GM12878 (cell line): ENCODE measurements at regions not wholly inside any gene's neighbourhood (a gene's known extent, or its start where the extent isn't known, plus 50 kb on each side); places are given as distances from the start of the nearest gene placed in this dataset.

Experiments
- ATAC-seq: fragments of 200-7000 bp; cut with Tn5 transposase; 3 replicates; pipeline ENCODE4 v1.9.1; 2020; ENCODE audit warnings: mild to moderate bottlenecking, moderate library complexity
- BruUV-seq: library from RNA; stranded (reverse); fragments of 400-500 nt; replicated peaks from 2 replicates; lab custom pipeline; 2021; lab: Mats Ljungman, UMichigan
- CTCF ChIA-PET: fragments of 300-600 bp; sonication (Branson Sonifier 250); formaldehyde crosslinking; extraction: SDS; loops from one replicate; lab custom pipeline; 2021; ENCODE audit warnings: inconsistent platforms; lab: Yijun Ruan, JAX
- POLR2A ChIA-PET: fragments of 350-600 bp; formaldehyde crosslinking; extraction: SDS; loops from one replicate; lab custom pipeline; 2021; ENCODE audit warnings: inconsistent platforms; lab: Charles Lee
- RAD21 ChIA-PET: fragments of 300-600 bp; sonication (Branson Sonifier 250); formaldehyde crosslinking; loops from one replicate; lab custom pipeline; 2023; ENCODE audit warnings: antibody characterized with exemption; ENCODE audit not compliant: unreplicated experiment; lab: Charles Lee
- SMC1A ChIA-PET: fragments of 300-600 bp; sonication (Branson Sonifier 250); formaldehyde crosslinking; loops from one replicate; lab custom pipeline; 2023; ENCODE audit not compliant: unreplicated experiment, uncharacterized antibody; lab: Charles Lee
- DNase-seq: peaks from one replicate; pipeline ENCODE4 v3.0.0-alpha.2; 2011; ENCODE audit warnings: low read depth, low spot score
- FAIRE-seq: peaks from 3 replicates; lab custom pipeline; 2011; peaks lifted over from hg19 to GRCh38; lab: Jason Lieb, UNC
- H2AFZ ChIP-seq: 2 replicates; pipeline ENCODE4 v1.6.0; 2011; ENCODE audit warnings: low read depth, low read length, control low read depth; ENCODE audit not compliant: control insufficient read depth
- H3K27ac ChIP-seq: 2 replicates; pipeline ENCODE4 v1.5.1; 2011; ENCODE audit warnings: control low read depth; ENCODE audit not compliant: control insufficient read depth, insufficient read depth
- H3K27me3 ChIP-seq, 2 experiments: replicated peaks in 1 of 2; 2 replicates each; pipeline versions ENCODE4 v1.6.0 to v1.6.1; 2011; ENCODE audit warnings: low read length in 1 of 2; ENCODE audit not compliant: control insufficient read depth in 2 of 2, insufficient read depth in 2 of 2
- H3K36me3 ChIP-seq, 2 experiments: 2 replicates each; pipeline ENCODE4 v1.5.1; 2011; ENCODE audit warnings: low read length in 1 of 2; ENCODE audit not compliant: control insufficient read depth in 2 of 2, insufficient read depth in 2 of 2
- H3K4me1 ChIP-seq: 2 replicates; pipeline ENCODE4 v1.6.1; 2011; ENCODE audit warnings: mild to moderate bottlenecking, low read length, moderate library complexity, mixed read lengths; ENCODE audit not compliant: control insufficient read depth, insufficient read depth
- H3K4me2 ChIP-seq: 2 replicates; pipeline ENCODE4 v1.6.0; 2011; ENCODE audit warnings: control low read depth; ENCODE audit not compliant: control insufficient read depth, insufficient read depth
- H3K4me3 ChIP-seq: fragments of 200-600 bp; sonication (generic); 2 replicates; pipeline ENCODE4 v1.5.1; 2016
- H3K79me2 ChIP-seq: 2 replicates; pipeline ENCODE4 v1.6.0; 2011; ENCODE audit warnings: low read length; ENCODE audit not compliant: control insufficient read depth, insufficient read depth
- H3K9ac ChIP-seq: 2 replicates; pipeline ENCODE4 v1.8.0; 2011; ENCODE audit warnings: low read length, control low read depth, mixed read lengths; ENCODE audit not compliant: control insufficient read depth, insufficient read depth
- H3K9me3 ChIP-seq: replicated peaks from 3 replicates; pipeline ENCODE4 v1.5.1; 2011; ENCODE audit warnings: mild to moderate bottlenecking, low read length; ENCODE audit not compliant: control insufficient read depth, insufficient read depth
- H4K20me1 ChIP-seq: 2 replicates; pipeline ENCODE4 v1.6.0; 2011; ENCODE audit not compliant: control insufficient read depth, insufficient read depth
- CHD1 ChIP-seq: IDR thresholded peaks from 2 replicates; pipeline ENCODE4 v1.6.1; 2012; ENCODE audit warnings: low read depth, low read length, improper control_type of control experiment
- CHD2 ChIP-seq: IDR thresholded peaks from 2 replicates; pipeline ENCODE4 v1.6.1; 2011; ENCODE audit warnings: low read depth, low read length, improper control_type of control experiment, borderline replicate concordance
- FOXM1 ChIP-seq: IDR thresholded peaks from 2 replicates; pipeline ENCODE4 v1.6.1; 2012; ENCODE audit warnings: low read depth, mild to moderate bottlenecking, inconsistent platforms, low read length, moderate library complexity
- JUND ChIP-seq: IDR thresholded peaks from 2 replicates; pipeline ENCODE4 v1.6.1; 2012; ENCODE audit warnings: low read depth, mild to moderate bottlenecking, low read length, improper control_type of control experiment, moderate library complexity
- KAT2A ChIP-seq: conservative IDR thresholded peaks from 2 replicates; pipeline ENCODE4 v1.6.1; 2011; ENCODE audit warnings: low read depth, low read length; ENCODE audit not compliant: control insufficient read depth
- MYC ChIP-seq: IDR thresholded peaks from 2 replicates; pipeline ENCODE4 v1.6.1; 2011; ENCODE audit warnings: mild to moderate bottlenecking, low read length, moderate library complexity, inconsistent platforms; ENCODE audit not compliant: insufficient read depth, insufficient replicate concordance, insufficient read length, severe bottlenecking
- RAD21 ChIP-seq: IDR thresholded peaks from 2 replicates; pipeline ENCODE4 v1.6.1; 2011; ENCODE audit warnings: mild to moderate bottlenecking, low read depth, low read length, moderate library complexity; ENCODE audit not compliant: insufficient read depth
- RUNX3 ChIP-seq: IDR thresholded peaks from 2 replicates; pipeline ENCODE4 v1.6.1; 2012; ENCODE audit warnings: low read length, inconsistent platforms
- SUPT20H ChIP-seq: IDR thresholded peaks from 2 replicates; pipeline ENCODE4 v1.6.1; 2011; ENCODE audit warnings: low read depth, mild to moderate bottlenecking, low read length, moderate library complexity, borderline replicate concordance; ENCODE audit not compliant: control insufficient read depth
- SUZ12 ChIP-seq: fragments of 200-600 bp; sonication (generic); IDR thresholded peaks from one replicate; pipeline ENCODE4 v1.6.1; 2018; ENCODE audit warnings: antibody characterized with exemption, mild to moderate bottlenecking; ENCODE audit not compliant: unreplicated experiment
- TCF12 ChIP-seq: IDR thresholded peaks from 2 replicates; pipeline ENCODE4 v1.6.1; 2011; ENCODE audit warnings: low read depth, mild to moderate bottlenecking, low read length
- in situ Hi-C: fragments of 300-500 bp; cut with MboI; formaldehyde crosslinking; loops from 9 replicates; pipeline ENCODE4 v1.14.3; 2018; ENCODE audit warnings: mixed read lengths
- intact Hi-C: fragments of 100-400 bp; cut with micrococcal nuclease; formaldehyde crosslinking; loops from one replicate; pipeline ENCODE4 v1.14.2; 2022; ENCODE audit not compliant: unreplicated experiment
- TF ChIP-seq, protein P1 (sequence below): fragments of 450-650 bp; IDR thresholded peaks from 2 replicates; pipeline ENCODE4 v1.6.1; 2017; ENCODE audit warnings: mild to moderate bottlenecking, moderate library complexity
- TF ChIP-seq, protein P2 (sequence below): fragments of 450-650 bp; IDR thresholded peaks from 2 replicates; pipeline ENCODE4 v1.6.1; 2014; ENCODE audit warnings: mild to moderate bottlenecking
- TF ChIP-seq, protein P3 (sequence below): fragments of 450-650 bp; formaldehyde crosslinking; IDR thresholded peaks from 2 replicates; pipeline ENCODE4 v1.5.0; 2022; ENCODE audit warnings: mild to moderate bottlenecking, missing genetic modification characterization
- TF ChIP-seq, protein P4 (sequence below): IDR thresholded peaks from 2 replicates; pipeline ENCODE4 v1.6.1; 2011; ENCODE audit warnings: low read depth, mild to moderate bottlenecking, low read length, moderate library complexity, borderline replicate concordance; ENCODE audit errors: extremely low read depth

DNA sequence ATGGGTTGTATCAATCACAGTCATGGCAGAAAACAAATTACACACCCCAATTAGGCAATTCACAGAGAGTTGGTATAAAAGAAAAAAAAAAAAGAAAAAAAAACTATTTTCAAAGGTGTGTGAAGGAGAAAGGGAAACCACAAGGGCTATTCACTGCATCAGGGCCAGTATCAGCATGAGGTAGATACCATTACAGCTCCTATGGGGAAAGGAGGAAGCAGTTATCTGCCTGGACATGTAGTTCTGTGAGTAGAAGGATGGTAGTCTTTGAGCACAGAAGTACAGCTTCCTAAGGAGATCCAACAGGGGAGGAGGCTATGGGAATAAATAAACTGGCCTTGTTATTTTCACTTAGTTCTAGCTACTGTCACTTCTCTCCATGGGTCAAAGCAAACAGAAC, 746.1 kb downstream of the LUZP2 start:
- POLR2A ChIA-PET = no interaction called here
- TF ChIP-seq, protein P1, sequence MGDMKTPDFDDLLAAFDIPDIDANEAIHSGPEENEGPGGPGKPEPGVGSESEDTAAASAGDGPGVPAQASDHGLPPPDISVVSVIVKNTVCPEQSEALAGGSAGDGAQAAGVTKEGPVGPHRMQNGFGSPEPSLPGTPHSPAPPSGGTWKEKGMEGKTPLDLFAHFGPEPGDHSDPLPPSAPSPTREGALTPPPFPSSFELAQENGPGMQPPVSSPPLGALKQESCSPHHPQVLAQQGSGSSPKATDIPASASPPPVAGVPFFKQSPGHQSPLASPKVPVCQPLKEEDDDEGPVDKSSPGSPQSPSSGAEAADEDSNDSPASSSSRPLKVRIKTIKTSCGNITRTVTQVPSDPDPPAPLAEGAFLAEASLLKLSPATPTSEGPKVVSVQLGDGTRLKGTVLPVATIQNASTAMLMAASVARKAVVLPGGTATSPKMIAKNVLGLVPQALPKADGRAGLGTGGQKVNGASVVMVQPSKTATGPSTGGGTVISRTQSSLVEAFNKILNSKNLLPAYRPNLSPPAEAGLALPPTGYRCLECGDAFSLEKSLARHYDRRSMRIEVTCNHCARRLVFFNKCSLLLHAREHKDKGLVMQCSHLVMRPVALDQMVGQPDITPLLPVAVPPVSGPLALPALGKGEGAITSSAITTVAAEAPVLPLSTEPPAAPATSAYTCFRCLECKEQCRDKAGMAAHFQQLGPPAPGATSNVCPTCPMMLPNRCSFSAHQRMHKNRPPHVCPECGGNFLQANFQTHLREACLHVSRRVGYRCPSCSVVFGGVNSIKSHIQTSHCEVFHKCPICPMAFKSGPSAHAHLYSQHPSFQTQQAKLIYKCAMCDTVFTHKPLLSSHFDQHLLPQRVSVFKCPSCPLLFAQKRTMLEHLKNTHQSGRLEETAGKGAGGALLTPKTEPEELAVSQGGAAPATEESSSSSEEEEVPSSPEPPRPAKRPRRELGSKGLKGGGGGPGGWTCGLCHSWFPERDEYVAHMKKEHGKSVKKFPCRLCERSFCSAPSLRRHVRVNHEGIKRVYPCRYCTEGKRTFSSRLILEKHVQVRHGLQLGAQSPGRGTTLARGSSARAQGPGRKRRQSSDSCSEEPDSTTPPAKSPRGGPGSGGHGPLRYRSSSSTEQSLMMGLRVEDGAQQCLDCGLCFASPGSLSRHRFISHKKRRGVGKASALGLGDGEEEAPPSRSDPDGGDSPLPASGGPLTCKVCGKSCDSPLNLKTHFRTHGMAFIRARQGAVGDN = no peak
- TF ChIP-seq, protein P2, sequence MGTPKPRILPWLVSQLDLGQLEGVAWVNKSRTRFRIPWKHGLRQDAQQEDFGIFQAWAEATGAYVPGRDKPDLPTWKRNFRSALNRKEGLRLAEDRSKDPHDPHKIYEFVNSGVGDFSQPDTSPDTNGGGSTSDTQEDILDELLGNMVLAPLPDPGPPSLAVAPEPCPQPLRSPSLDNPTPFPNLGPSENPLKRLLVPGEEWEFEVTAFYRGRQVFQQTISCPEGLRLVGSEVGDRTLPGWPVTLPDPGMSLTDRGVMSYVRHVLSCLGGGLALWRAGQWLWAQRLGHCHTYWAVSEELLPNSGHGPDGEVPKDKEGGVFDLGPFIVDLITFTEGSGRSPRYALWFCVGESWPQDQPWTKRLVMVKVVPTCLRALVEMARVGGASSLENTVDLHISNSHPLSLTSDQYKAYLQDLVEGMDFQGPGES = no peak
- TF ChIP-seq, protein P3, sequence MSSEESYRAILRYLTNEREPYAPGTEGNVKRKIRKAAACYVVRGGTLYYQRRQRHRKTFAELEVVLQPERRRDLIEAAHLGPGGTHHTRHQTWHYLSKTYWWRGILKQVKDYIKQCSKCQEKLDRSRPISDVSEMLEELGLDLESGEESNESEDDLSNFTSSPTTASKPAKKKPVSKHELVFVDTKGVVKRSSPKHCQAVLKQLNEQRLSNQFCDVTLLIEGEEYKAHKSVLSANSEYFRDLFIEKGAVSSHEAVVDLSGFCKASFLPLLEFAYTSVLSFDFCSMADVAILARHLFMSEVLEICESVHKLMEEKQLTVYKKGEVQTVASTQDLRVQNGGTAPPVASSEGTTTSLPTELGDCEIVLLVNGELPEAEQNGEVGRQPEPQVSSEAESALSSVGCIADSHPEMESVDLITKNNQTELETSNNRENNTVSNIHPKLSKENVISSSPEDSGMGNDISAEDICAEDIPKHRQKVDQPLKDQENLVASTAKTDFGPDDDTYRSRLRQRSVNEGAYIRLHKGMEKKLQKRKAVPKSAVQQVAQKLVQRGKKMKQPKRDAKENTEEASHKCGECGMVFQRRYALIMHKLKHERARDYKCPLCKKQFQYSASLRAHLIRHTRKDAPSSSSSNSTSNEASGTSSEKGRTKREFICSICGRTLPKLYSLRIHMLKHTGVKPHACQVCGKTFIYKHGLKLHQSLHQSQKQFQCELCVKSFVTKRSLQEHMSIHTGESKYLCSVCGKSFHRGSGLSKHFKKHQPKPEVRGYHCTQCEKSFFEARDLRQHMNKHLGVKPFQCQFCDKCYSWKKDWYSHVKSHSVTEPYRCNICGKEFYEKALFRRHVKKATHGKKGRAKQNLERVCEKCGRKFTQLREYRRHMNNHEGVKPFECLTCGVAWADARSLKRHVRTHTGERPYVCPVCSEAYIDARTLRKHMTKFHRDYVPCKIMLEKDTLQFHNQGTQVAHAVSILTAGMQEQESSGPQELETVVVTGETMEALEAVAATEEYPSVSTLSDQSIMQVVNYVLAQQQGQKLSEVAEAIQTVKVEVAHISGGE (CRISPR knock-in tag) = no peak
- TF ChIP-seq SUPT20H (no peak), CHD2 (no peak), MYC (no peak), FOXM1 (no peak), RAD21 (no peak), JUND (no peak), CHD1 (no peak), SUZ12 (no peak), KAT2A (no peak), RUNX3 (no peak), TCF12 (no peak)
- TF ChIP-seq, protein P4, sequence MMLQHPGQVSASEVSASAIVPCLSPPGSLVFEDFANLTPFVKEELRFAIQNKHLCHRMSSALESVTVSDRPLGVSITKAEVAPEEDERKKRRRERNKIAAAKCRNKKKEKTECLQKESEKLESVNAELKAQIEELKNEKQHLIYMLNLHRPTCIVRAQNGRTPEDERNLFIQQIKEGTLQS = no peak

More for the DNA sequence above, 746.1 kb downstream of the LUZP2 start:
- ChIA-PET CTCF (no interaction called here), SMC1A (no interaction called here), RAD21 (no interaction called here)
- DNase-seq = no peak
- intact Hi-C loops = no loop called here
- no peak overlapping the region for H3K4me3 ChIP-seq
- FAIRE-seq = no peak
- H3K9ac ChIP-seq = no peak overlapping the region
- in situ Hi-C loops = no loop called here
- BruUV-seq = no TSS peak
- no peaks in the 10 kb centered on the region for H3K27me3 ChIP-seq
- H4K20me1 ChIP-seq = no peaks in the 10 kb centered on the region
- H3K4me2 ChIP-seq = no peak overlapping the region
- H3K36me3 ChIP-seq = no peaks in the 10 kb centered on the region
- ATAC-seq = no peak
- H3K79me2 ChIP-seq = no peaks in the 10 kb centered on the region
- H3K9me3 ChIP-seq = no peaks in the 10 kb centered on the region
- H3K27ac ChIP-seq = no peak overlapping the region
- H2AFZ ChIP-seq = no peak overlapping the region
- no peaks in the 10 kb centered on the region for H3K4me1 ChIP-seq
